ENCODE measurements at regions not wholly inside any gene's neighbourhood (a gene's known extent, or its start where the extent isn't known, plus 50 kb on each side); places are given as distances from the start of the nearest gene placed in this dataset.

- no peaks in the 10 kb centered on the region for H3K79me1 ChIP-seq (ENCODE audit: insufficient read depth, low read depth, low read length, poor library complexity, severe bottlenecking)
- no peak overlapping the region for H3K18ac ChIP-seq (ENCODE audit: insufficient read length, low read depth, low read length)
- H3K23ac ChIP-seq (ENCODE audit: insufficient read length, low read depth, low read length) = no peak overlapping the region
- no peak overlapping the region for H2AFZ ChIP-seq (ENCODE audit: low read length)
- no peak overlapping the region for H3K14ac ChIP-seq (ENCODE audit: insufficient read depth, low read length)
- no peak overlapping the region for H4K91ac ChIP-seq (ENCODE audit: insufficient read length, low read depth, low read length)
- no peak overlapping the region for H2AK5ac ChIP-seq (ENCODE audit: insufficient read length, low read length)
- no peak overlapping the region for H3K27ac ChIP-seq (ENCODE audit: insufficient read length, low read depth, low read length)
- H3K9me3 ChIP-seq (ENCODE audit: control insufficient read depth, low read depth, low read length) = no peaks in the 10 kb centered on the region
- no peaks in the 10 kb centered on the region for H3K27me3 ChIP-seq (ENCODE audit: insufficient read depth, low read length)
- DNase-seq = no peak
- no peak overlapping the region for H4K5ac ChIP-seq (ENCODE audit: insufficient read length, low read depth, low read length)
- no peaks in the 10 kb centered on the region for H4K20me1 ChIP-seq (ENCODE audit: control insufficient read depth, insufficient read depth, insufficient read length)
- H2BK20ac ChIP-seq (ENCODE audit: low read depth, low read length, poor library complexity, severe bottlenecking) = no peak overlapping the region
- no peak overlapping the region for H3K4me2 ChIP-seq (ENCODE audit: insufficient read depth, insufficient read length, low read length)
- Mint-ChIP-seq H3K27me3 (ENCODE audit: low read depth) (no peaks in the 10 kb centered on the region), H3K27ac (no peak overlapping the region), H3K9me3 (no peaks in the 10 kb centered on the region), H3K4me3 (no peak overlapping the region), H3K4me1 (no peaks in the 10 kb centered on the region), H3K36me3 (ENCODE audit: insufficient read depth in 1 of 3, low read depth in 3 of 3) (no peaks in the 10 kb centered on the region)
- no peak overlapping the region for H2BK120ac ChIP-seq (ENCODE audit: low read depth, low read length, poor library complexity, severe bottlenecking)
- H2BK12ac ChIP-seq (ENCODE audit: insufficient read length, low read depth, low read length) = no peak overlapping the region
- no peak overlapping the region for H3K4ac ChIP-seq (ENCODE audit: low read depth, low read length)
- no peak overlapping the region for H2BK15ac ChIP-seq (ENCODE audit: low read depth, low read length)
- H3T11ph ChIP-seq (ENCODE audit: low read length) = no peak overlapping the region
- H3K9ac ChIP-seq (ENCODE audit: extremely low read depth, insufficient read length, low read length) = no peak overlapping the region
- WGBS (ENCODE audit: extremely low coverage, insufficient read length, low lambda C conversion rate) = no CpG with 5 or more reads among the region's 1 CpG
- no peak overlapping the region for H4K8ac ChIP-seq (replicated peaks; ENCODE audit: insufficient read length, low read depth, low read length)
- H3K23me2 ChIP-seq (ENCODE audit: insufficient read length, low read depth, low read length, poor library complexity, severe bottlenecking) = no peaks in the 10 kb centered on the region
- H3K56ac ChIP-seq (ENCODE audit: insufficient read length, low read depth, low read length) = no peak overlapping the region
- H3K4me1 ChIP-seq (ENCODE audit: insufficient read depth, low read length) = no peaks in the 10 kb centered on the region
- no peak for TF ChIP-seq CTCF (conservative IDR thresholded peaks at IDR 0.05)
- no peak overlapping the region for H2BK5ac ChIP-seq (ENCODE audit: insufficient read length, low read length)
- H3K79me2 ChIP-seq (ENCODE audit: insufficient read depth, low read length) = no peaks in the 10 kb centered on the region
Measured at GRCh38 chr6:88428068-88428467, 261.9 kb upstream of the CNR1 start.

Measured in H9 (cell line).